ENCODE measurements at regions not wholly inside any gene's neighbourhood (a gene's known extent, or its start where the extent isn't known, plus 50 kb on each side); places are given as distances from the start of the nearest gene placed in this dataset.
"Not testable (repeated sequence)": the region's sequence is repeated elsewhere in the genome, so short reads cannot be mapped to it uniquely, and the experiment has no call there.

- DNase-seq, result no peak
These were observed 921.0 kb upstream of the SLC39A10 start for GRCh38 chr2:194735837-194736542.

- no peak for DNase-seq
These were observed 926.8 kb upstream of the SLC39A10 start for GRCh38 chr2:194730266-194730665.

GRCh38 chr2:194725169-194725568, 931.9 kb upstream of the SLC39A10 start:
- DNase-seq, result no peak

- DNase-seq, result no peak
These were observed 933.6 kb upstream of the SLC39A10 start for GRCh38 chr2:194723446-194723845.

GRCh38 chr2:194721227-194721626, 935.8 kb upstream of the SLC39A10 start:
- no peak for DNase-seq

GRCh38 chr2:194720462-194720861, 936.6 kb upstream of the SLC39A10 start:
- no peak for DNase-seq

- DNase-seq, result no peak
These were observed 938.1 kb upstream of the SLC39A10 start for GRCh38 chr2:194718881-194719280.

- no peak for DNase-seq
These were observed 942.5 kb upstream of the SLC39A10 start for GRCh38 chr2:194714541-194714940.

GRCh38 chr2:194709840-194710239, 947.2 kb upstream of the SLC39A10 start:
- no peak for DNase-seq

GRCh38 chr2:194706179-194706578, 950.8 kb upstream of the SLC39A10 start:
- DNase-seq, result no peak

GRCh38 chr2:194705398-194705797, 951.6 kb upstream of the SLC39A10 start:
- DNase-seq, result no peak

GRCh38 chr2:194700726-194701125, 956.3 kb upstream of the SLC39A10 start:
- DNase-seq, result no peak

GRCh38 chr2:194700116-194700515, 956.9 kb upstream of the SLC39A10 start:
- no peak for DNase-seq

GRCh38 chr2:194698012-194698411, 959.0 kb upstream of the SLC39A10 start:
- no peak for DNase-seq

- DNase-seq, result no peak
These were observed 959.6 kb upstream of the SLC39A10 start for GRCh38 chr2:194697439-194697838.

- no peak for DNase-seq
These were observed 960.3 kb upstream of the SLC39A10 start for GRCh38 chr2:194696690-194697089.

- DNase-seq, result no peak
These were observed 970.5 kb upstream of the SLC39A10 start for GRCh38 chr2:194686569-194686968.

GRCh38 chr2:194674043-194674442, 983.0 kb upstream of the SLC39A10 start:
- no peak for DNase-seq

GRCh38 chr2:194672994-194673393, 984.0 kb upstream of the SLC39A10 start:
- no peak for DNase-seq

GRCh38 chr2:194661431-194661830, 995.6 kb upstream of the SLC39A10 start:
- no peak for DNase-seq

GRCh38 chr2:194639057-194639456, 1018.0 kb upstream of the SLC39A10 start:
- DNase-seq, result not testable (repeated sequence)

GRCh38 chr2:194621945-194622344, 1035.1 kb upstream of the SLC39A10 start:
- no peak for DNase-seq

- DNase-seq, result no peak
These were observed 1037.7 kb upstream of the SLC39A10 start for GRCh38 chr2:194619366-194619765.

- DNase-seq, result no peak
These were observed 1038.6 kb upstream of the SLC39A10 start for GRCh38 chr2:194618432-194618831.

- no peak for DNase-seq
These were observed 1040.7 kb upstream of the SLC39A10 start for GRCh38 chr2:194616334-194616733.

Data from CD4-positive, alpha-beta T cell treated with Interleukin-6 for 4 hours (primary cell).